Peyer's patch (tissue), 4 donors: ENCODE measurements at regions not wholly inside any gene's neighbourhood (a gene's known extent, or its start where the extent isn't known, plus 50 kb on each side); places are given as distances from the start of the nearest gene placed in this dataset.

Experiments used
- POLR2A ChIP-seq, 2 donors: fragments of 450-650 bp; IDR thresholded peaks; one replicate each; pipeline ENCODE4 v1.5.1; 2017; ENCODE audit warnings: antibody characterized with exemption in 2 of 2, mild to moderate bottlenecking in 2 of 2, moderate library complexity in 2 of 2
- TF ChIP-seq, protein P1 (sequence below), 6 experiments: fragments of 450-650 bp in 4 of 6; fragments of 200-600 bp in 2 of 6; sonication (generic) in 1 of 6; IDR thresholded peaks; one replicate each; pipeline ENCODE4 v1.5.1; 2017 to 2019; ENCODE audit warnings: antibody characterized with exemption in 6 of 6, mild to moderate bottlenecking in 3 of 6, moderate library complexity in 1 of 6

DNA sequence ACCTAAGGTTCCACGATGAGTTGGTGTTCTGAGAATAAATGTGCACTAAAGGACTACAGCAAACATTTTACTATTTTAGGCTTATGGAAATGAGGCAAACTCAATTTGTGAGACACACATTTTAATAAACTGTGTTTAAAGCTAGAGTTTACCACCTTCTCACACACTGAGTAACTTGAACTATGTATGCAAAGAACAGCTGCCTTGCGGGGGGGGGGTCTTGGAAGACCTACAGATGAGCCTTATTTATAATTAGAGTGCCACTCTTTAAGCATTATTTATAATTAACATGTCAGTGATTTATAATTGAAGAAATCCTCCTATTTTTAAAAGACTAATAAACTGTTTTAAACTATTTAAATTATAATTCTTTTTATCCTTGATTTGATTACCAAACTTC lies 300.4 kb downstream of the DLEU7 start:
- TF ChIP-seq, protein P1, sequence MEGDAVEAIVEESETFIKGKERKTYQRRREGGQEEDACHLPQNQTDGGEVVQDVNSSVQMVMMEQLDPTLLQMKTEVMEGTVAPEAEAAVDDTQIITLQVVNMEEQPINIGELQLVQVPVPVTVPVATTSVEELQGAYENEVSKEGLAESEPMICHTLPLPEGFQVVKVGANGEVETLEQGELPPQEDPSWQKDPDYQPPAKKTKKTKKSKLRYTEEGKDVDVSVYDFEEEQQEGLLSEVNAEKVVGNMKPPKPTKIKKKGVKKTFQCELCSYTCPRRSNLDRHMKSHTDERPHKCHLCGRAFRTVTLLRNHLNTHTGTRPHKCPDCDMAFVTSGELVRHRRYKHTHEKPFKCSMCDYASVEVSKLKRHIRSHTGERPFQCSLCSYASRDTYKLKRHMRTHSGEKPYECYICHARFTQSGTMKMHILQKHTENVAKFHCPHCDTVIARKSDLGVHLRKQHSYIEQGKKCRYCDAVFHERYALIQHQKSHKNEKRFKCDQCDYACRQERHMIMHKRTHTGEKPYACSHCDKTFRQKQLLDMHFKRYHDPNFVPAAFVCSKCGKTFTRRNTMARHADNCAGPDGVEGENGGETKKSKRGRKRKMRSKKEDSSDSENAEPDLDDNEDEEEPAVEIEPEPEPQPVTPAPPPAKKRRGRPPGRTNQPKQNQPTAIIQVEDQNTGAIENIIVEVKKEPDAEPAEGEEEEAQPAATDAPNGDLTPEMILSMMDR (IDR thresholded peaks at IDR 0.05) = no peak
- TF ChIP-seq POLR2A (IDR thresholded peaks at IDR 0.05) = no peak
